ENCODE measurements at regions not wholly inside any gene's neighbourhood (a gene's known extent, or its start where the extent isn't known, plus 50 kb on each side); places are given as distances from the start of the nearest gene placed in this dataset.

DNA sequence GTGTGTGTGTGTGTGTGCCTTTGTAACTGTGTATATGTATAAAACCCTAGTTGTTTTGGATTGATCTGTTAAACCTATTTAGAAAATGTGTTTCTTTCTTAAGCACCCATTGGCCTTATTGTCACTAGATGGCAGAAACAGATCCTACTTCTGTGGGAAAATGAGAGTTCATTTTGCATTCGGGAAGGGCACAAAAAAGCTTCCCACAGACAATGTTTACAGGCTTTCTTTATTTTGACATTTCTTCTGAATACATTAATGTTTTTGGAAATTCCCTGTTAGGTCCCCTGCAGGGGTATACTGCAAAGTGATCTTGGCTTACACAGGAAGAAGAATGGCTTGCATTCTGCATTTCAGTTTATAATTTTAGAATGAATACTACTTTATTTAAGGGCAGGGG, 481.8 kb upstream of the ARRDC3 start:
- TF ChIP-seq POLR2A (IDR thresholded peaks at IDR 0.05; ENCODE audit: extremely low read depth, insufficient read length): no peak
- TF ChIP-seq, protein P1, sequence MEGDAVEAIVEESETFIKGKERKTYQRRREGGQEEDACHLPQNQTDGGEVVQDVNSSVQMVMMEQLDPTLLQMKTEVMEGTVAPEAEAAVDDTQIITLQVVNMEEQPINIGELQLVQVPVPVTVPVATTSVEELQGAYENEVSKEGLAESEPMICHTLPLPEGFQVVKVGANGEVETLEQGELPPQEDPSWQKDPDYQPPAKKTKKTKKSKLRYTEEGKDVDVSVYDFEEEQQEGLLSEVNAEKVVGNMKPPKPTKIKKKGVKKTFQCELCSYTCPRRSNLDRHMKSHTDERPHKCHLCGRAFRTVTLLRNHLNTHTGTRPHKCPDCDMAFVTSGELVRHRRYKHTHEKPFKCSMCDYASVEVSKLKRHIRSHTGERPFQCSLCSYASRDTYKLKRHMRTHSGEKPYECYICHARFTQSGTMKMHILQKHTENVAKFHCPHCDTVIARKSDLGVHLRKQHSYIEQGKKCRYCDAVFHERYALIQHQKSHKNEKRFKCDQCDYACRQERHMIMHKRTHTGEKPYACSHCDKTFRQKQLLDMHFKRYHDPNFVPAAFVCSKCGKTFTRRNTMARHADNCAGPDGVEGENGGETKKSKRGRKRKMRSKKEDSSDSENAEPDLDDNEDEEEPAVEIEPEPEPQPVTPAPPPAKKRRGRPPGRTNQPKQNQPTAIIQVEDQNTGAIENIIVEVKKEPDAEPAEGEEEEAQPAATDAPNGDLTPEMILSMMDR (IDR thresholded peaks at IDR 0.05; ENCODE audit: low read depth, low read length): no peak
- TF ChIP-seq, protein P2, sequence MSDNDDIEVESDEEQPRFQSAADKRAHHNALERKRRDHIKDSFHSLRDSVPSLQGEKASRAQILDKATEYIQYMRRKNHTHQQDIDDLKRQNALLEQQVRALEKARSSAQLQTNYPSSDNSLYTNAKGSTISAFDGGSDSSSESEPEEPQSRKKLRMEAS (IDR thresholded peaks at IDR 0.05; ENCODE audit: low read depth, low read length): no peak

All from NB4 (cell line).